IMR-90 (cell line): ENCODE measurements at regions not wholly inside any gene's neighbourhood (a gene's known extent, or its start where the extent isn't known, plus 50 kb on each side); places are given as distances from the start of the nearest gene placed in this dataset.

Experiments
- ATAC-seq: fragments of 200-7000 bp; cut with Tn5 transposase; 2 replicates; pipeline ENCODE4 v1.9.1; 2020; ENCODE audit warnings: low read depth, mild to moderate bottlenecking, moderate library complexity
- BruUV-seq: library from RNA; stranded (reverse); fragments of 400-500 nt; replicated peaks from 2 replicates; lab custom pipeline; 2021; lab: Mats Ljungman, UMichigan
- CTCF ChIA-PET: fragments of 300-600 bp; formaldehyde crosslinking; extraction: SDS; loops from one replicate; lab custom pipeline; 2021; ENCODE audit warnings: antibody characterized with exemption; lab: Yijun Ruan, JAX
- POLR2A ChIA-PET: fragments of 300-600 bp; sonication (Branson Sonifier 250); formaldehyde crosslinking; loops from one replicate; lab custom pipeline; 2022; ENCODE audit warnings: antibody characterized with exemption; ENCODE audit not compliant: unreplicated experiment; lab: Charles Lee
- DNase-seq: peaks from one replicate; pipeline ENCODE4 v3.0.0; 2013
- H2AFZ ChIP-seq: replicated peaks from 2 replicates; pipeline ENCODE3; 2013; ENCODE audit warnings: low read length, mild to moderate bottlenecking; ENCODE audit not compliant: poor library complexity
- H2AK5ac ChIP-seq: 2 replicates; pipeline ENCODE4 v1.6.1; 2013; ENCODE audit warnings: low read depth, low read length, inconsistent platforms
- H2AK9ac ChIP-seq: replicated peaks from 2 replicates; pipeline ENCODE3; 2013; ENCODE audit warnings: mild to moderate bottlenecking, low read depth, low read length, moderate library complexity; ENCODE audit not compliant: poor library complexity
- H2BK120ac ChIP-seq: 2 replicates; pipeline ENCODE4 v1.6.1; 2013; ENCODE audit warnings: low read depth, low read length, inconsistent platforms
- H2BK15ac ChIP-seq: 3 replicates; pipeline ENCODE4 v1.6.1; 2013; ENCODE audit warnings: low read depth, low read length, inconsistent platforms
- H2BK20ac ChIP-seq: 2 replicates; pipeline ENCODE4 v1.6.1; 2013; ENCODE audit warnings: low read depth, mild to moderate bottlenecking, inconsistent platforms, low read length, moderate library complexity
- H2BK5ac ChIP-seq: 2 replicates; pipeline ENCODE4 v1.6.1; 2013; ENCODE audit warnings: mild to moderate bottlenecking, low read depth, low read length, inconsistent platforms; ENCODE audit not compliant: poor library complexity, severe bottlenecking
- H3K14ac ChIP-seq: replicated peaks from 2 replicates; pipeline ENCODE4 v1.6.1; 2013; ENCODE audit warnings: low read depth, low read length, inconsistent platforms
- H3K18ac ChIP-seq: 2 replicates; pipeline ENCODE4 v1.6.1; 2013; ENCODE audit warnings: low read depth, low read length, control low read depth
- H3K23ac ChIP-seq: 2 replicates; pipeline ENCODE4 v1.6.1; 2013; ENCODE audit warnings: low read depth, low read length, inconsistent platforms
- H3K27ac ChIP-seq: 2 replicates; pipeline ENCODE4 v1.5.1; 2013; ENCODE audit warnings: mild to moderate bottlenecking, control low read depth, low read length; ENCODE audit not compliant: insufficient read depth
- H3K27me3 ChIP-seq: 2 replicates; pipeline ENCODE4 v1.6.1; 2013; ENCODE audit warnings: low read length; ENCODE audit not compliant: control insufficient read depth, insufficient read depth
- H3K36me3 ChIP-seq: 2 replicates; pipeline ENCODE4 v1.6.1; 2013; ENCODE audit warnings: low read length, mixed read lengths; ENCODE audit not compliant: control insufficient read depth, insufficient read depth
- H3K4ac ChIP-seq: 2 replicates; pipeline ENCODE4 v1.6.1; 2013; ENCODE audit warnings: low read depth, low read length, inconsistent platforms
- H3K4me1 ChIP-seq: 2 replicates; pipeline ENCODE4 v1.6.1; 2013; ENCODE audit warnings: low read length, mixed read lengths; ENCODE audit not compliant: control insufficient read depth, insufficient read depth
- H3K4me2 ChIP-seq: 2 replicates; pipeline ENCODE4 v1.6.1; 2013; ENCODE audit warnings: low read depth, mild to moderate bottlenecking, control low read depth, low read length, moderate library complexity
- H3K4me3 ChIP-seq: 2 replicates; pipeline ENCODE4 v1.5.1; 2013; ENCODE audit warnings: low read depth, mild to moderate bottlenecking, control low read depth, low read length, moderate library complexity; ENCODE audit not compliant: insufficient read depth
- H3K56ac ChIP-seq: 2 replicates; pipeline ENCODE4 v1.6.1; 2013; ENCODE audit warnings: low read length, inconsistent platforms; ENCODE audit not compliant: insufficient read depth; ENCODE audit errors: extremely low read depth
- H3K79me1 ChIP-seq, 2 experiments: 2 replicates each; pipeline ENCODE4 v1.6.1; 2013; ENCODE audit warnings: low read length in 2 of 2, inconsistent platforms in 1 of 2, low read depth in 1 of 2
- H3K9ac ChIP-seq: 2 replicates; pipeline ENCODE4 v1.6.1; 2013; ENCODE audit warnings: low read depth, low read length, control low read depth
- H3K9me1 ChIP-seq: 2 replicates; pipeline ENCODE4 v1.6.1; 2013; ENCODE audit warnings: low read length, inconsistent platforms; ENCODE audit not compliant: insufficient read depth
- H3K9me3 ChIP-seq: 2 replicates; pipeline ENCODE4 v1.6.1; 2013; ENCODE audit warnings: low read length; ENCODE audit not compliant: control insufficient read depth, insufficient read depth
- H4K20me1 ChIP-seq: 2 replicates; pipeline ENCODE4 v1.6.1; 2013; ENCODE audit warnings: low read length, inconsistent platforms; ENCODE audit not compliant: insufficient read depth
- H4K5ac ChIP-seq: 2 replicates; pipeline ENCODE4 v1.6.1; 2013; ENCODE audit warnings: mild to moderate bottlenecking, low read depth, low read length, control low read depth
- H4K8ac ChIP-seq, 2 experiments: 2 replicates each; pipeline ENCODE4 v1.6.1; 2013; ENCODE audit warnings: low read depth in 2 of 2, low read length in 2 of 2, control low read depth in 1 of 2, inconsistent platforms in 1 of 2
- H4K91ac ChIP-seq: 2 replicates; pipeline ENCODE4 v1.6.1; 2013; ENCODE audit warnings: low read depth, low read length, inconsistent platforms; ENCODE audit not compliant: insufficient read depth
- BHLHE40 ChIP-seq: fragments of 150-350 bp; IDR thresholded peaks from 2 replicates; pipeline ENCODE4 v1.6.1; 2016; ENCODE audit warnings: mild to moderate bottlenecking, low read depth, low read length
- CEBPB ChIP-seq: IDR thresholded peaks from 2 replicates; pipeline ENCODE4 v1.6.1; 2012; ENCODE audit warnings: low read depth, low read length, improper control_type of control experiment
- CHD1 ChIP-seq: IDR thresholded peaks from 2 replicates; pipeline ENCODE4 v1.6.1; 2012; ENCODE audit warnings: low read depth, low read length, improper control_type of control experiment
- FOS ChIP-seq: fragments of 150-350 bp; IDR thresholded peaks from 2 replicates; pipeline ENCODE4 v1.6.1; 2016; ENCODE audit warnings: low read depth, low read length
- MAFK ChIP-seq: IDR thresholded peaks from 2 replicates; pipeline ENCODE4 v1.6.1; 2012; ENCODE audit warnings: low read depth, low read length, improper control_type of control experiment
- MAZ ChIP-seq: IDR thresholded peaks from 2 replicates; pipeline ENCODE4 v1.6.1; 2012; ENCODE audit warnings: low read depth, mild to moderate bottlenecking, low read length, improper control_type of control experiment, moderate library complexity, borderline replicate concordance
- MXI1 ChIP-seq: IDR thresholded peaks from 2 replicates; pipeline ENCODE4 v1.6.1; 2012; ENCODE audit warnings: low read depth, mild to moderate bottlenecking, low read length, moderate library complexity, borderline replicate concordance
- NFE2L2 ChIP-seq: fragments of 150-350 bp; IDR thresholded peaks from 2 replicates; pipeline ENCODE4 v1.6.1; 2016; ENCODE audit warnings: low read depth, mild to moderate bottlenecking, low read length
- POLR2A ChIP-seq: IDR thresholded peaks from 2 replicates; pipeline ENCODE4 v1.6.1; 2012; ENCODE audit warnings: mild to moderate bottlenecking, low read depth, low read length
- RAD21 ChIP-seq: IDR thresholded peaks from 2 replicates; pipeline ENCODE4 v1.6.1; 2012; ENCODE audit warnings: low read length, improper control_type of control experiment
- RCOR1 ChIP-seq: IDR thresholded peaks from 2 replicates; pipeline ENCODE4 v1.6.1; 2012; ENCODE audit warnings: mild to moderate bottlenecking, low read length, improper control_type of control experiment; ENCODE audit not compliant: insufficient replicate concordance
- RFX5 ChIP-seq: IDR thresholded peaks from 2 replicates; pipeline ENCODE4 v1.8.0; 2012; ENCODE audit warnings: low read depth, mild to moderate bottlenecking, low read length, moderate library complexity
- SMC3 ChIP-seq: fragments of 150-350 bp; IDR thresholded peaks from 2 replicates; pipeline ENCODE4 v1.6.1; 2016; ENCODE audit warnings: low read depth, mild to moderate bottlenecking, antibody characterized with exemption, low read length, moderate library complexity
- WGBS, 2 experiments: methylation state at CpG; one replicate each; pipeline versions ENCODE4 v1.1.5 to v1.1.7; 2013; ENCODE audit warnings: missing lambda C conversion rate in 2 of 2; ENCODE audit not compliant: insufficient read length in 1 of 2; ENCODE audit errors: extremely low coverage in 2 of 2; 5-methylcytosine and 5-hydroxymethylcytosine counted together
- dilution Hi-C: fragments of 300-500 bp; cut with HindIII; formaldehyde crosslinking; loops from one replicate; pipeline ENCODE4 v1.14.3; 2018; ENCODE audit warnings: low sequenced_read_pairs; ENCODE audit not compliant: unreplicated experiment
- in situ Hi-C: fragments of 300-500 bp; cut with MboI; formaldehyde crosslinking; loops from 3 replicates; pipeline ENCODE4 v1.14.3; 2019; ENCODE audit warnings: low sequenced_read_pairs, inconsistent platforms, mixed read lengths
- intact Hi-C: fragments of 100-400 bp; cut with micrococcal nuclease; formaldehyde crosslinking; loops from 2 replicates; pipeline ENCODE4 v1.10.0; 2022
- TF ChIP-seq, protein P1 (sequence below): fragments of 150-350 bp; IDR thresholded peaks from 2 replicates; pipeline ENCODE4 v1.6.1; 2016; ENCODE audit warnings: low read depth, mild to moderate bottlenecking, low read length, moderate library complexity, borderline replicate concordance
- TF ChIP-seq, protein P2 (sequence below): fragments of 150-350 bp; IDR thresholded peaks from 2 replicates; pipeline ENCODE4 v1.6.1; 2017; ENCODE audit warnings: mild to moderate bottlenecking, antibody characterized with exemption, low read length, low read depth
- TF ChIP-seq, protein P3 (sequence below): conservative IDR thresholded peaks from 2 replicates; pipeline ENCODE4 v1.5.1; 2012; ENCODE audit warnings: mild to moderate bottlenecking, low read depth, low read length, improper control_type of control experiment

DNA sequence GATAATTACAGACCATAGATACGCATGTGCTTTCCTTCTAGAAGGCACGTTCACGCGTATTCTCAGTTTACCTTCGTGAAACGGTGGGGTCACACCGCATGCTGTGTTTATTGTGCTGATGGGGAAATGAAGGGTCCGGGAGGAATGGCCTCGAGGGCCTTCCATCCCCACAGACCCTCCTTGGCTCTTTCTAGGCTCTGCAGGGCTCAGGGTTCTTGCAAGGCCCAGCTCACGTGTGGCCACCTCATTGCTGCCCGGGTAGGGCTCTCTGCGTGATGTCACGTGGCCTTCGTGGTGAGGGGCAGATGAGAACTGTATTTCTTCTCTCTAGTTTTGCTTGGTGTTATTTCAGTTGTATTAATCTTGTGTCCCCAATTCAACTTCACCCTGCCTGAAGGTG lies 133.5 kb upstream of the ALKAL2 start:
- Histone ChIP-seq H4K91ac (no peak overlapping the region), H3K4me2 (no peak overlapping the region), H4K5ac (no peak overlapping the region), H3K9me1 (no peaks in the 10 kb centered on the region), H2BK120ac (no peak overlapping the region), H3K27me3 (no peaks in the 10 kb centered on the region), H4K20me1 (no peaks in the 10 kb centered on the region), H3K27ac (no peak overlapping the region), H2BK5ac (no peak overlapping the region), H3K9ac (no peak overlapping the region), H4K8ac (no peak overlapping the region), H2BK15ac (no peak overlapping the region), H3K56ac (no peak overlapping the region), H3K79me1 (no peaks in the 10 kb centered on the region), H2AK9ac (no peak overlapping the region), H3K18ac (no peak overlapping the region), H2AK5ac (no peak overlapping the region), H3K4me3 (no peak overlapping the region), H3K14ac (no peak overlapping the region), H3K9me3 (peaks cover 46% of the 10 kb centered on the region), H3K23ac (no peak overlapping the region), H2BK20ac (no peak overlapping the region), H2AFZ (no peak overlapping the region), H3K4ac (no peak overlapping the region), H3K36me3 (no peaks in the 10 kb centered on the region), H3K4me1 (no peaks in the 10 kb centered on the region)
- DNase-seq (no peak), ATAC-seq (no peak)
- intact Hi-C loops, result no loop called here
- BruUV-seq, result no TSS peak
- dilution Hi-C loops, result no loop called here
- no CpG with 5 or more reads among the region's 14 CpGs for WGBS, 2 experiments
- TF ChIP-seq, protein P1, sequence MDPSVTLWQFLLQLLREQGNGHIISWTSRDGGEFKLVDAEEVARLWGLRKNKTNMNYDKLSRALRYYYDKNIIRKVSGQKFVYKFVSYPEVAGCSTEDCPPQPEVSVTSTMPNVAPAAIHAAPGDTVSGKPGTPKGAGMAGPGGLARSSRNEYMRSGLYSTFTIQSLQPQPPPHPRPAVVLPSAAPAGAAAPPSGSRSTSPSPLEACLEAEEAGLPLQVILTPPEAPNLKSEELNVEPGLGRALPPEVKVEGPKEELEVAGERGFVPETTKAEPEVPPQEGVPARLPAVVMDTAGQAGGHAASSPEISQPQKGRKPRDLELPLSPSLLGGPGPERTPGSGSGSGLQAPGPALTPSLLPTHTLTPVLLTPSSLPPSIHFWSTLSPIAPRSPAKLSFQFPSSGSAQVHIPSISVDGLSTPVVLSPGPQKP, result no peak
- TF ChIP-seq NFE2L2 (no peak), RCOR1 (no peak), CHD1 (no peak), MAZ (no peak), CEBPB (no peak), BHLHE40 (no peak), FOS (no peak), MAFK (no peak), POLR2A (no peak), SMC3 (no peak), MXI1 (no peak), RFX5 (no peak), RAD21 (no peak)
- TF ChIP-seq, protein P2, sequence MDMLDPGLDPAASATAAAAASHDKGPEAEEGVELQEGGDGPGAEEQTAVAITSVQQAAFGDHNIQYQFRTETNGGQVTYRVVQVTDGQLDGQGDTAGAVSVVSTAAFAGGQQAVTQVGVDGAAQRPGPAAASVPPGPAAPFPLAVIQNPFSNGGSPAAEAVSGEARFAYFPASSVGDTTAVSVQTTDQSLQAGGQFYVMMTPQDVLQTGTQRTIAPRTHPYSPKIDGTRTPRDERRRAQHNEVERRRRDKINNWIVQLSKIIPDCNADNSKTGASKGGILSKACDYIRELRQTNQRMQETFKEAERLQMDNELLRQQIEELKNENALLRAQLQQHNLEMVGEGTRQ, result no peak
- TF ChIP-seq, protein P3, sequence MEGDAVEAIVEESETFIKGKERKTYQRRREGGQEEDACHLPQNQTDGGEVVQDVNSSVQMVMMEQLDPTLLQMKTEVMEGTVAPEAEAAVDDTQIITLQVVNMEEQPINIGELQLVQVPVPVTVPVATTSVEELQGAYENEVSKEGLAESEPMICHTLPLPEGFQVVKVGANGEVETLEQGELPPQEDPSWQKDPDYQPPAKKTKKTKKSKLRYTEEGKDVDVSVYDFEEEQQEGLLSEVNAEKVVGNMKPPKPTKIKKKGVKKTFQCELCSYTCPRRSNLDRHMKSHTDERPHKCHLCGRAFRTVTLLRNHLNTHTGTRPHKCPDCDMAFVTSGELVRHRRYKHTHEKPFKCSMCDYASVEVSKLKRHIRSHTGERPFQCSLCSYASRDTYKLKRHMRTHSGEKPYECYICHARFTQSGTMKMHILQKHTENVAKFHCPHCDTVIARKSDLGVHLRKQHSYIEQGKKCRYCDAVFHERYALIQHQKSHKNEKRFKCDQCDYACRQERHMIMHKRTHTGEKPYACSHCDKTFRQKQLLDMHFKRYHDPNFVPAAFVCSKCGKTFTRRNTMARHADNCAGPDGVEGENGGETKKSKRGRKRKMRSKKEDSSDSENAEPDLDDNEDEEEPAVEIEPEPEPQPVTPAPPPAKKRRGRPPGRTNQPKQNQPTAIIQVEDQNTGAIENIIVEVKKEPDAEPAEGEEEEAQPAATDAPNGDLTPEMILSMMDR, result no peak
- in situ Hi-C loops, result no loop called here
- POLR2A ChIA-PET, result no interaction called here
- CTCF ChIA-PET, result no interaction called here
